Upper lobe of left lung (tissue), 6 donors: ENCODE measurements at regions not wholly inside any gene's neighbourhood (a gene's known extent, or its start where the extent isn't known, plus 50 kb on each side); places are given as distances from the start of the nearest gene placed in this dataset.

ENCODE experiments used
- ATAC-seq, 2 donors: fragments of 200-7000 bp; cut with Tn5 transposase; one replicate each; pipeline ENCODE4 v1.9.1; 2022; ENCODE audit warnings: mild to moderate bottlenecking in 2 of 2, moderate library complexity in 2 of 2; ENCODE audit not compliant: low FRiP score in 2 of 2
- DNase-seq, 2 donors: peaks; one replicate each; pipeline ENCODE4 v3.0.0-alpha.2; 2019 to 2020
- H3K27ac ChIP-seq, 4 donors: fragments of 200-600 bp; sonication (generic); one replicate each; pipeline ENCODE4 v1.5.1; 2016 to 2019
- H3K27me3 ChIP-seq, 4 donors: fragments of 200-600 bp; sonication (generic); one replicate each; pipeline ENCODE4 v1.5.1; 2017 to 2019
- H3K36me3 ChIP-seq, 4 donors: fragments of 200-600 bp; sonication (generic); one replicate each; pipeline ENCODE4 v1.5.1; 2016 to 2019
- H3K4me1 ChIP-seq, 4 donors: fragments of 200-600 bp; sonication (generic); one replicate each; pipeline ENCODE4 v1.5.1; 2018 to 2019
- H3K4me3 ChIP-seq, 4 donors: fragments of 200-600 bp; sonication (generic); one replicate each; pipeline ENCODE4 v1.5.1; 2017 to 2019; ENCODE audit warnings: mild to moderate bottlenecking in 2 of 4, moderate library complexity in 1 of 4
- H3K9me3 ChIP-seq, 4 donors: fragments of 200-600 bp; sonication (generic); one replicate each; pipeline ENCODE4 v1.5.1; 2018 to 2019
- EP300 ChIP-seq, 4 donors: sonication (generic); formaldehyde crosslinking; IDR thresholded peaks; one replicate each; pipeline ENCODE4 v1.5.1; 2017; ENCODE audit warnings: antibody characterized with exemption in 4 of 4, control low read depth in 2 of 4
- POLR2A ChIP-seq, 4 donors: fragments of 450-650 bp; IDR thresholded peaks; one replicate each; pipeline ENCODE4 v1.5.1; 2016 to 2017; ENCODE audit warnings: antibody characterized with exemption in 4 of 4, mild to moderate bottlenecking in 2 of 4
- POLR2AphosphoS5 ChIP-seq, 2 donors: sonication (generic); formaldehyde crosslinking; IDR thresholded peaks; one replicate each; pipeline ENCODE4 v1.5.1; 2017; ENCODE audit warnings: antibody characterized with exemption in 2 of 2
- WGBS, 2 donors: methylation state at CpG; one replicate each; pipeline ENCODE4 v1.1.5; 2017 to 2018; 5-methylcytosine and 5-hydroxymethylcytosine counted together
- TF ChIP-seq, protein P1 (sequence below), 6 experiments: fragments of 450-650 bp in 4 of 6; fragments of 200-600 bp in 2 of 6; sonication (generic) in 2 of 6; IDR thresholded peaks; one replicate each; pipeline ENCODE4 v1.5.1; 2016 to 2019; ENCODE audit warnings: antibody characterized with exemption in 6 of 6
- donor health status: DM: no; HTN: no; CAD: no; lungs with moderate emphysema.
- donor health status: DM: no; HTN: yes; CAD: no; lungs with severe emphysema.

DNA sequence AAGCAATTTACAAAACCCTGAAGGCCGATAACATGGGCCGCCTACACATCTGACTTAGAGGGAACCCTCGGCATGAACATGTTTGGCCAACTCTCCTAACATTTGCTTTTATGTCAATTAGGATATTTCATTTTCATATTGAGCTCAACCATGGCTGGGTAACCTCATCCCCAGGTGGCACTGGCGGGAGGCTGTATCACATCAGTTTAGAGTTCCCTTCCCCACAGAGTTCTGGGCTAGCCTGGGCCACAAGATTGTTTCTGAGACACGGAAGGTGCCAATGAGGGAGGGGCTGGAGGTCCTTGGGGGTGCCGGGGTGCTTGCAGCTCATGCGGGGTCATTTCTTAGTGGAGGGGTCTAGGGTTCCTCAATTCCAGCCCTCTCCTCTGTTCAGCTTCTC is 386.5 kb upstream of the MKI67 start:
- Histone ChIP-seq H3K9me3 (no peaks in the 10 kb centered on the region), H3K4me1 (no peaks in the 10 kb centered on the region), H3K27me3 (no peaks in the 10 kb centered on the region), H3K36me3 (no peaks in the 10 kb centered on the region), H3K27ac (no peak overlapping the region), H3K4me3 (no peak overlapping the region)
- TF ChIP-seq, protein P1, sequence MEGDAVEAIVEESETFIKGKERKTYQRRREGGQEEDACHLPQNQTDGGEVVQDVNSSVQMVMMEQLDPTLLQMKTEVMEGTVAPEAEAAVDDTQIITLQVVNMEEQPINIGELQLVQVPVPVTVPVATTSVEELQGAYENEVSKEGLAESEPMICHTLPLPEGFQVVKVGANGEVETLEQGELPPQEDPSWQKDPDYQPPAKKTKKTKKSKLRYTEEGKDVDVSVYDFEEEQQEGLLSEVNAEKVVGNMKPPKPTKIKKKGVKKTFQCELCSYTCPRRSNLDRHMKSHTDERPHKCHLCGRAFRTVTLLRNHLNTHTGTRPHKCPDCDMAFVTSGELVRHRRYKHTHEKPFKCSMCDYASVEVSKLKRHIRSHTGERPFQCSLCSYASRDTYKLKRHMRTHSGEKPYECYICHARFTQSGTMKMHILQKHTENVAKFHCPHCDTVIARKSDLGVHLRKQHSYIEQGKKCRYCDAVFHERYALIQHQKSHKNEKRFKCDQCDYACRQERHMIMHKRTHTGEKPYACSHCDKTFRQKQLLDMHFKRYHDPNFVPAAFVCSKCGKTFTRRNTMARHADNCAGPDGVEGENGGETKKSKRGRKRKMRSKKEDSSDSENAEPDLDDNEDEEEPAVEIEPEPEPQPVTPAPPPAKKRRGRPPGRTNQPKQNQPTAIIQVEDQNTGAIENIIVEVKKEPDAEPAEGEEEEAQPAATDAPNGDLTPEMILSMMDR (IDR thresholded peaks at IDR 0.05), result no peak
- TF ChIP-seq POLR2AphosphoS5 (IDR thresholded peaks at IDR 0.05) (no peak), EP300 (IDR thresholded peaks at IDR 0.05) (no peak), POLR2A (IDR thresholded peaks at IDR 0.05) (no peak)
- 79 to 88% methylated on average over 7 of the region's 7 CpGs for WGBS, 2 donors
- DNase-seq (no peak), ATAC-seq (no peak)

DNA sequence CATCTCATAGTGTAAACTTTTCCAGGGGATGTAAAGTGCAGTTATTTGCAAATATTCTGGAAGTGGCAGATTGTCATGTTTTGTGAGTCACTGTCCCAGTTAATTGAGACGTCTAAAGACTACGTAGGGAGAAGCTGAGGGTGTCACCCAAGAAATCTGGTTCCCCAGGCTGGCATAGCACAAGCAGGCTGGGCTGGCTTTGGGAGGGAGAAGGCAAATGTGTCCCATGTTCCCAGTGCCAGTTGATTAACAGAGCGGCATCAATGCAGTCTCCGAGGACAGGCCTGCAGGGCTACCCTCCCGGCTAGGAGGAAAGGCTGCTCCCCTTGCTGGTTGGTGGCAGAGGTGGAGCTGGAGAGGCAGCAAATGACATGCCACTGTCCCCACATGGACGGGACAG is 388.3 kb upstream of the MKI67 start:
- no peaks in the 10 kb centered on the region for H3K4me1 ChIP-seq
- ATAC-seq, result no peak
- H3K27ac ChIP-seq, result no peak overlapping the region
- no peak for TF ChIP-seq POLR2AphosphoS5 (IDR thresholded peaks at IDR 0.05)
- TF ChIP-seq EP300 (IDR thresholded peaks at IDR 0.05), result no peak
- TF ChIP-seq, protein P1 (IDR thresholded peaks at IDR 0.05), result no peak
- TF ChIP-seq POLR2A (IDR thresholded peaks at IDR 0.05), result no peak
- H3K4me3 ChIP-seq, result no peak overlapping the region
- no peaks in the 10 kb centered on the region for H3K36me3 ChIP-seq
- H3K9me3 ChIP-seq, result no peaks in the 10 kb centered on the region
- DNase-seq, result no peak
- WGBS, 2 donors, result 73% methylated on average over 4 to 6 of the region's 6 CpGs
- no peaks in the 10 kb centered on the region for H3K27me3 ChIP-seq

DNA sequence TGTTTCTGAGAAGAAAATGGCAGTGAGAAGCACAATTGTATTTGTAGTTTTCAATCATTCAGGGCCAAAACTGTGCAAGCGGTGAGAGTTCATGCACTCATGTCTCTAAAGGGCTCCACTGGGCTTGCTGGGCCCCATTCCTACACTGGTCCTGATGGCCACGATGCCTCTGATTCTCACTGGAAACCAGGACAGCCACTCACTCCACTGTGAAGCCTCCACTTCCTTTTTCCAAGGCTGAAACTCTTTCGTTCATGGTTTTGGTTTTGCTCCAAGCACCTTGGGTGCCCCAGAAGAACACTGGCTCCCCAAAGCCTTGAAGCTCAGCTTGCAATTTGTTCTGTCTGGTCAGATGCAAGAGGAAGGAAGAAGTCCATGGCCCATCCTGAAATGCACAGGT is 390.0 kb upstream of the MKI67 start:
- no peaks in the 10 kb centered on the region for H3K27me3 ChIP-seq
- no peaks in the 10 kb centered on the region for H3K9me3 ChIP-seq
- no peak overlapping the region for H3K4me3 ChIP-seq
- ATAC-seq (no peak), DNase-seq (no peak)
- TF ChIP-seq, protein P1 (IDR thresholded peaks at IDR 0.05), result no peak
- no peak for TF ChIP-seq POLR2AphosphoS5 (IDR thresholded peaks at IDR 0.05)
- TF ChIP-seq POLR2A (IDR thresholded peaks at IDR 0.05), result no peak
- TF ChIP-seq EP300 (IDR thresholded peaks at IDR 0.05), result no peak
- H3K4me1 ChIP-seq, result no peaks in the 10 kb centered on the region
- no peak overlapping the region for H3K27ac ChIP-seq
- no peaks in the 10 kb centered on the region for H3K36me3 ChIP-seq
- 72 to 79% methylated on average over 3 of the region's 3 CpGs for WGBS, 2 donors

DNA sequence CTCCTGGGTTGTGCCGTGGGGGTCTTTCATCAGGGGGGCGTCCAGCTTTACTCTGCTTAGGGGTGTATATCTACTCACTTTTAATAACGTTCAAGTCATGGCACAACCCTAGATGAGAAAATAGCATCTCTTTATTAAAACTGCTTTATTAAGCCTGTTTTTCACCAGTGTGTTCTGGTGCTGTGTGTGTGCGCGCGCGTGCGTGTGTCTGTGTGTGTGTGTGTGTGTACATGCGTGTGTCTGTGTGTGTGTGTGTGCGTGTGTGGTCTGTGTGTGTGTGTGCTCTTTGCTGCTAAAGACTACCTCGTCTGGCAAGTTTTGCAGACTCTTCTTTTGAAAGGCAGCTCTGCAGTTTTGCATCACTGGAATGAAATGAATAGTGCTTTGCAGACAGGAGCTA is 390.9 kb upstream of the MKI67 start:
- Histone ChIP-seq H3K9me3 (no peaks in the 10 kb centered on the region), H3K27me3 (no peaks in the 10 kb centered on the region), H3K4me3 (no peak overlapping the region), H3K4me1 (no peaks in the 10 kb centered on the region), H3K36me3 (no peaks in the 10 kb centered on the region), H3K27ac (no peak overlapping the region)
- WGBS, 2 donors, result 84% methylated on average over 11 of the region's 11 CpGs
- DNase-seq (no peak), ATAC-seq (no peak)
- TF ChIP-seq POLR2A (IDR thresholded peaks at IDR 0.05) (no peak), EP300 (IDR thresholded peaks at IDR 0.05) (no peak), POLR2AphosphoS5 (IDR thresholded peaks at IDR 0.05) (no peak)
- TF ChIP-seq, protein P1 (IDR thresholded peaks at IDR 0.05), result no peak

DNA sequence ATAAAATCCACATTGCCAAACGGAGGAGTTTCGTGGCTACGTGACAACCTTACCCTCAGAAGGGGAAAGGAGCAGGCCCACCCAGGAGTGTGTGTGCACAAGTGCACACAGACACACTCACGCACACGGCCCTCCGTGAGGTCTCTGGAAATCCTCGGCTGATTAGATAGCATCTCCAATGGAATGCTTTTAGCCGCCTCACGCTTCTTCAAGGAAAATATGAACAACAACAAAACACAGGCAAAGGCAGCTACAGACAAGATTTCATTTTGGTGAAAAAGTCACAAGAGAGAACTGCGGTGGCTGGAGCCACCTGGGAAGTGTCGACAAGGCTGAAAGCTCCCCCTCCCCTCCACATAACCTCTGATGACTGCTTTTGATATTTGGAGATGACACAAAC is 391.8 kb upstream of the MKI67 start:
- Histone ChIP-seq H3K27me3 (no peaks in the 10 kb centered on the region), H3K9me3 (no peaks in the 10 kb centered on the region), H3K27ac (no peak overlapping the region), H3K4me1 (no peaks in the 10 kb centered on the region), H3K4me3 (no peak overlapping the region), H3K36me3 (no peaks in the 10 kb centered on the region)
- ATAC-seq (no peak), DNase-seq (no peak)
- TF ChIP-seq, protein P1 (IDR thresholded peaks at IDR 0.05), result no peak
- no peak for TF ChIP-seq POLR2AphosphoS5 (IDR thresholded peaks at IDR 0.05)
- TF ChIP-seq POLR2A (IDR thresholded peaks at IDR 0.05), result no peak
- TF ChIP-seq EP300 (IDR thresholded peaks at IDR 0.05), result no peak
- WGBS, 2 donors, result 72 to 74% methylated on average over 11 of the region's 11 CpGs
